Glutamatergic neuron (in vitro differentiated cells): ENCODE measurements at regions not wholly inside any gene's neighbourhood (a gene's known extent, or its start where the extent isn't known, plus 50 kb on each side); places are given as distances from the start of the nearest gene placed in this dataset.

Experiments
- DNase-seq: peaks from one replicate; pipeline ENCODE4 v3.0.0; 2022
- H3K27ac Mint-ChIP-seq: one replicate; pipeline ENCODE4 v1.8.0; 2020; ENCODE audit warnings: mild to moderate bottlenecking, mixed read lengths, inconsistent platforms; ENCODE audit not compliant: unreplicated experiment
- H3K27me3 Mint-ChIP-seq: one replicate; pipeline ENCODE4 v1.8.0; 2020; ENCODE audit warnings: mild to moderate bottlenecking, moderate library complexity, mixed read lengths, inconsistent platforms; ENCODE audit not compliant: unreplicated experiment
- H3K36me3 Mint-ChIP-seq: one replicate; pipeline ENCODE4 v1.8.0; 2020; ENCODE audit warnings: mild to moderate bottlenecking, mixed read lengths, inconsistent platforms; ENCODE audit not compliant: unreplicated experiment
- H3K4me1 Mint-ChIP-seq: one replicate; pipeline ENCODE4 v1.8.0; 2020; ENCODE audit warnings: mild to moderate bottlenecking, low read depth, mixed read lengths, inconsistent platforms; ENCODE audit not compliant: unreplicated experiment
- H3K4me3 Mint-ChIP-seq: one replicate; pipeline ENCODE4 v1.8.0; 2020; ENCODE audit warnings: mild to moderate bottlenecking, mixed read lengths, inconsistent platforms; ENCODE audit not compliant: unreplicated experiment
- H3K9me3 Mint-ChIP-seq: one replicate; pipeline ENCODE4 v1.8.0; 2020; ENCODE audit warnings: mild to moderate bottlenecking, moderate library complexity, mixed read lengths, inconsistent platforms; ENCODE audit not compliant: unreplicated experiment
- CTCF ChIP-seq: fragments of 200-600 bp; sonication (generic); IDR thresholded peaks from one replicate; pipeline ENCODE4 v1.5.0; 2021; ENCODE audit not compliant: partially characterized antibody, unreplicated experiment

- Mint-ChIP-seq H3K27ac (no peak overlapping the region), H3K4me1 (no peaks in the 10 kb centered on the region), H3K27me3 (no peaks in the 10 kb centered on the region), H3K9me3 (no peaks in the 10 kb centered on the region), H3K4me3 (no peak overlapping the region), H3K36me3 (no peaks in the 10 kb centered on the region)
- no peak for DNase-seq
- TF ChIP-seq CTCF, result no peak
Measured at GRCh38 chr18:39871961-39872360, 2083.1 kb upstream of the PIK3C3 start.

- Mint-ChIP-seq H3K4me1 (no peaks in the 10 kb centered on the region), H3K27ac (no peak overlapping the region), H3K27me3 (no peaks in the 10 kb centered on the region), H3K9me3 (no peaks in the 10 kb centered on the region), H3K4me3 (no peak overlapping the region), H3K36me3 (no peaks in the 10 kb centered on the region)
- DNase-seq, result no peak
- no peak for TF ChIP-seq CTCF
Measured at GRCh38 chr18:39870591-39870990, 2084.4 kb upstream of the PIK3C3 start.

GRCh38 chr18:39863916-39864315 lies 2091.1 kb upstream of the PIK3C3 start:
- no peaks in the 10 kb centered on the region for H3K4me1 Mint-ChIP-seq
- H3K27me3 Mint-ChIP-seq, result no peaks in the 10 kb centered on the region
- H3K36me3 Mint-ChIP-seq, result no peaks in the 10 kb centered on the region
- H3K9me3 Mint-ChIP-seq, result no peaks in the 10 kb centered on the region
- H3K27ac Mint-ChIP-seq, result no peak overlapping the region
- no peak overlapping the region for H3K4me3 Mint-ChIP-seq
- no peak for DNase-seq
- no peak for TF ChIP-seq CTCF

GRCh38 chr18:39862341-39862740 lies 2092.7 kb upstream of the PIK3C3 start:
- H3K27me3 Mint-ChIP-seq, result no peaks in the 10 kb centered on the region
- H3K4me1 Mint-ChIP-seq, result no peaks in the 10 kb centered on the region
- no peaks in the 10 kb centered on the region for H3K36me3 Mint-ChIP-seq
- no peaks in the 10 kb centered on the region for H3K9me3 Mint-ChIP-seq
- H3K27ac Mint-ChIP-seq, result no peak overlapping the region
- no peak overlapping the region for H3K4me3 Mint-ChIP-seq
- no peak for TF ChIP-seq CTCF
- DNase-seq, result no peak

- no peak for TF ChIP-seq CTCF
- Mint-ChIP-seq H3K27me3 (no peaks in the 10 kb centered on the region), H3K9me3 (no peaks in the 10 kb centered on the region), H3K36me3 (no peaks in the 10 kb centered on the region), H3K4me1 (no peaks in the 10 kb centered on the region), H3K27ac (no peak overlapping the region), H3K4me3 (no peak overlapping the region)
- no peak for DNase-seq
Measured at GRCh38 chr18:39854291-39854690, 2100.7 kb upstream of the PIK3C3 start.
